ENCODE measurements at regions not wholly inside any gene's neighbourhood (a gene's known extent, or its start where the extent isn't known, plus 50 kb on each side); places are given as distances from the start of the nearest gene placed in this dataset.

GRCh38 chr4:173912384-173912783, 371.1 kb downstream of the FBXO8 start:
- H3K4me1 ChIP-seq: peaks cover 12% of the 10 kb centered on the region
- H3K27me3 ChIP-seq: no peaks in the 10 kb centered on the region
- no peaks in the 10 kb centered on the region for H3K36me3 ChIP-seq
- TF ChIP-seq CTCF (IDR thresholded peaks at IDR 0.05; ENCODE audit: low read depth, low read length): no peak
- H3K4me3 ChIP-seq (ENCODE audit: low read depth, low read length): no peak overlapping the region
- no peak for DNase-seq
- H3K9me3 ChIP-seq: no peaks in the 10 kb centered on the region; the same call in 1 of the 2 replicates

DNA sequence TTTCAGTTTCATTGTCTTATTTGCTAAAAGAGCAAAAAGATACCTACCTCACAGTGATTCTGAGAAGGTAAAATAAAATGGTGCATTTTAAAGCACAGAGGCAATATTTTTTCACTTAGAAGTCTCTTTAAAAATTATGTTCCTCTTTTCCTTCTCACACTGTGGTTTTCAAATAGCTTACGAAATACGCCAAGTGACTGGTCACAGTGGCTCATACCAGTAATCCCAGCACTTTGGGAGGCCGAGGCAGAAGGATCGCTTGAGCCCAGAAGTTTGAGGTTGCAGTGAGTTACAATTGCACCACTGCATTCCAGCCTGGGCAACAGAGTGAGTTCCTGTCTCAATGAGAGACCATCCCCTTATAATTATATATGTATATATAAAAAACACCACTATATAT, 372.6 kb downstream of the FBXO8 start:
- H3K4me1 ChIP-seq: peaks cover 22% of the 10 kb centered on the region
- TF ChIP-seq CTCF (IDR thresholded peaks at IDR 0.05; ENCODE audit: low read depth, low read length): no peak
- H3K4me3 ChIP-seq (ENCODE audit: low read depth, low read length): no peak overlapping the region
- no peaks in the 10 kb centered on the region for H3K36me3 ChIP-seq
- H3K27me3 ChIP-seq: no peaks in the 10 kb centered on the region
- H3K9me3 ChIP-seq: no peaks in the 10 kb centered on the region; the same call in 1 of the 2 replicates
- DNase-seq: no peak

DNA sequence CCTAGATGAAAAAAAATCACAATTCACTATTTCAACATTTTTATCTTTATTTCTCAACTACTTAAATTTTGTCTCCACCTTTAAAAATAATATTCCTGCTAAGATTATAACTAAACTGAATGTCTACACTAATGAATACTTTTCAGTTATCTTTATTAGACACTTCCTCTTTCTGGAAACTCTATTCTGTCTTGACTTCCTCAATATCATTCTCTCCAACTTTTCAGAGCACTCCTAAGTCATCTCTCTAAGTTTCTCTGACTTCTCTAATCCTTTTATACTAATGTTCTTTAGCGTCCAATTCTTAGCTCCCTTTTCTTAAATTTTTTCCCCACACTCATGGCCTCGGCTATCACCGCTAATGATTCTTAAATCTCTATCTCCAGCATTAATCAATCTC, 374.2 kb downstream of the FBXO8 start:
- no peak for TF ChIP-seq CTCF (IDR thresholded peaks at IDR 0.05; ENCODE audit: low read depth, low read length)
- H3K36me3 ChIP-seq: no peaks in the 10 kb centered on the region
- no peak for DNase-seq
- H3K27me3 ChIP-seq: no peaks in the 10 kb centered on the region
- H3K4me1 ChIP-seq: peaks cover 22% of the 10 kb centered on the region
- H3K9me3 ChIP-seq: no peaks in the 10 kb centered on the region; the same call in 1 of the 2 replicates
- H3K4me3 ChIP-seq (ENCODE audit: low read depth, low read length): no peak overlapping the region

DNA sequence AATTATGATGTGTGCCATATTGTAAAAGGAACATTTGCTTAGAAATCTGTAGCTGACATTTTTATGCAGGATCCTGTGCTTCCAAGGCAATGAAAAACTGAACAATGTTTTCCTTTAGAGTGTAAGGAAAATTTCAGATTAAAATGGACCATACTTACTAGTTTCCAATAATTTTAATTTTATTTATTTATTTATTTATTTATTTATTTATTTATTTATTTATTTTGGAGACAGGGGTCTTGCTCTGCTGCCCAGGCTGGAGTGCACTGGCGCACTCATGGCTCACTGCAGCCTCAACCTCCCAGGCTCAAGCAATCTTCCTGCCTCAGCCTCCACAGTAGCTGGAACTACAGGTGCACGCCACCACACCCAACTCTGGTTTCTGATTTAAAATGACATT, 369.8 kb upstream of the HAND2 start:
- no peaks in the 10 kb centered on the region; the same call in 1 of the 2 replicates for H3K9me3 ChIP-seq
- DNase-seq: no peak
- no peaks in the 10 kb centered on the region for H3K36me3 ChIP-seq
- H3K4me3 ChIP-seq (ENCODE audit: low read depth, low read length): no peak overlapping the region
- H3K4me1 ChIP-seq: peaks cover 9% of the 10 kb centered on the region; the same call in 1 of the 2 replicates
- H3K27me3 ChIP-seq: no peaks in the 10 kb centered on the region
- no peak for TF ChIP-seq CTCF (IDR thresholded peaks at IDR 0.05; ENCODE audit: low read depth, low read length)

- no peaks in the 10 kb centered on the region for H3K27me3 ChIP-seq
- no peaks in the 10 kb centered on the region for H3K36me3 ChIP-seq
- TF ChIP-seq CTCF (IDR thresholded peaks at IDR 0.05; ENCODE audit: low read depth, low read length): no peak
- H3K4me3 ChIP-seq (ENCODE audit: low read depth, low read length): no peak overlapping the region
- H3K4me1 ChIP-seq: no peaks in the 10 kb centered on the region
- DNase-seq: no peak
- peaks cover under 1% of the 10 kb centered on the region; the same call in 1 of the 2 replicates for H3K9me3 ChIP-seq
Measured at GRCh38 chr4:173891072-173891471, 361.0 kb upstream of the HAND2 start.

DNA sequence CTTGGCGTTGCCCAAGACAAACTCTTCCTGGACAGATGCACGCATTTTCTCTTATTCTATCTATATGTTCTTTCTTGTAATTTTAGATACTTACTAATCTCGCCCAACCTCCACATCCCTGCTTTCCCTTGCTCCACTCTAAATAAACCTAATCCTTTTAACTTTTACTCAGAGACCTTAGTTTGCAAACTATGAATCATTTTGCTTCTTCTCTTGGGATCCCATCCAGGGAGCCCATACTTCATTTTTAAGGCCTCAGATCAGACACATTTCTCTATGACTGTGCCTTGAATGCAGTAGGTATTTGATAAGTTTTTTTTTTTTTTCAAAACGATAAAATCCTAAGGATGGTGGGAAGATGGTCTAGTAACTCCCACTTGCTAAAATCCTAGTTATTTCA, 353.8 kb upstream of the HAND2 start:
- Histone ChIP-seq H3K4me3 (ENCODE audit: low read depth, low read length) (no peak overlapping the region), H3K27me3 (no peaks in the 10 kb centered on the region), H3K36me3 (no peaks in the 10 kb centered on the region), H3K9me3 (peaks cover 5% of the 10 kb centered on the region), H3K4me1 (peaks cover 12% of the 10 kb centered on the region)
- DNase-seq: no peak
- TF ChIP-seq CTCF (IDR thresholded peaks at IDR 0.05; ENCODE audit: low read depth, low read length): no peak

Measured in BE2C (cell line).